Neuronal stem cell (in vitro differentiated cells): ENCODE measurements at regions not wholly inside any gene's neighbourhood (a gene's known extent, or its start where the extent isn't known, plus 50 kb on each side); places are given as distances from the start of the nearest gene placed in this dataset.

Experiments used
- DNase-seq: peaks from one replicate; pipeline ENCODE4 v3.0.0-alpha.2; 2013; ENCODE audit warnings: low spot score
- H2AFZ ChIP-seq: one replicate; pipeline ENCODE4 v1.6.1; 2013; ENCODE audit warnings: mild to moderate bottlenecking, low read length, inconsistent platforms
- H2AK5ac ChIP-seq: 2 replicates; pipeline ENCODE4 v1.6.1; 2013; ENCODE audit warnings: low read depth, mild to moderate bottlenecking, inconsistent platforms, low read length, moderate library complexity, mixed read lengths
- H2BK120ac ChIP-seq: 2 replicates; pipeline ENCODE4 v1.6.1; 2013; ENCODE audit warnings: low read depth, mild to moderate bottlenecking, inconsistent platforms, low read length, moderate library complexity, mixed read lengths
- H2BK12ac ChIP-seq: one replicate; pipeline ENCODE4 v1.6.1; 2013; ENCODE audit warnings: low read length, inconsistent platforms
- H2BK15ac ChIP-seq: 2 replicates; pipeline ENCODE4 v1.6.1; 2013; ENCODE audit warnings: mild to moderate bottlenecking, low read length, inconsistent platforms, mixed read lengths
- H2BK5ac ChIP-seq: one replicate; pipeline ENCODE4 v1.6.1; 2013; ENCODE audit warnings: inconsistent platforms, mild to moderate bottlenecking, low read length, moderate library complexity
- H3K14ac ChIP-seq: one replicate; pipeline ENCODE4 v1.6.1; 2013; ENCODE audit warnings: low read length, inconsistent platforms
- H3K18ac ChIP-seq: 2 replicates; pipeline ENCODE4 v1.6.1; 2013; ENCODE audit warnings: low read length, inconsistent platforms
- H3K23ac ChIP-seq: 2 replicates; pipeline ENCODE4 v1.6.1; 2013; ENCODE audit warnings: low read depth, mild to moderate bottlenecking, mixed read lengths, low read length, inconsistent platforms; ENCODE audit not compliant: poor library complexity
- H3K27ac ChIP-seq: replicated peaks from 3 replicates; pipeline ENCODE4 v1.5.1; 2013; ENCODE audit warnings: low read length, inconsistent platforms
- H3K27me3 ChIP-seq, 3 experiments: 2 replicates each; pipeline ENCODE4 v1.6.1; 2013; ENCODE audit warnings: low read length in 3 of 3, mild to moderate bottlenecking in 2 of 3, inconsistent platforms in 1 of 3, low read depth in 1 of 3, mixed read lengths in 1 of 3, moderate library complexity in 1 of 3; ENCODE audit not compliant: control insufficient read depth in 3 of 3, insufficient read depth in 3 of 3
- H3K36me3 ChIP-seq, 2 donors: replicated peaks in 1 of 2; 2 replicates each; pipeline ENCODE4 v1.6.1; 2013; ENCODE audit warnings: low read length in 2 of 2; ENCODE audit not compliant: control insufficient read depth in 2 of 2, insufficient read depth in 2 of 2
- H3K4ac ChIP-seq: 2 replicates; pipeline ENCODE4 v1.6.1; 2013; ENCODE audit warnings: inconsistent platforms, mild to moderate bottlenecking, low read length, moderate library complexity
- H3K4me1 ChIP-seq, 2 donors: 1 replicate in 1 of 2; 2 replicates in 1 of 2; pipeline ENCODE4 v1.6.1; 2013; ENCODE audit warnings: low read length in 2 of 2, low read depth in 1 of 2; ENCODE audit not compliant: control insufficient read depth in 2 of 2, insufficient read depth in 1 of 2
- H3K4me2 ChIP-seq: one replicate; pipeline ENCODE4 v1.6.1; 2013; ENCODE audit warnings: mild to moderate bottlenecking, low read length, inconsistent platforms; ENCODE audit not compliant: insufficient read depth, poor library complexity, severe bottlenecking
- H3K4me3 ChIP-seq, 2 donors: 2 replicates each; pipeline ENCODE4 v1.5.1; 2013; ENCODE audit warnings: low read length in 2 of 2, mild to moderate bottlenecking in 2 of 2, inconsistent platforms in 1 of 2, moderate library complexity in 1 of 2
- H3K79me1 ChIP-seq: one replicate; pipeline ENCODE4 v1.6.1; 2013; ENCODE audit warnings: low read depth, mild to moderate bottlenecking, inconsistent platforms, low read length, moderate library complexity
- H3K9ac ChIP-seq: one replicate; pipeline ENCODE4 v1.6.1; 2013; ENCODE audit warnings: mild to moderate bottlenecking, low read depth, low read length, inconsistent platforms; ENCODE audit not compliant: poor library complexity
- H3K9me3 ChIP-seq, 2 donors: replicated peaks in 1 of 2; 2 replicates each; pipeline versions ENCODE3 to v1.6.1; 2013; ENCODE audit warnings: low read length in 2 of 2, mild to moderate bottlenecking in 2 of 2, inconsistent platforms in 1 of 2, low read depth in 1 of 2, mixed read lengths in 1 of 2, moderate library complexity in 1 of 2; ENCODE audit not compliant: control insufficient read depth in 2 of 2, insufficient read depth in 1 of 2
- H4K8ac ChIP-seq: one replicate; pipeline ENCODE4 v1.6.1; 2013; ENCODE audit warnings: low read depth, mild to moderate bottlenecking, inconsistent platforms, low read length, moderate library complexity
- H4K91ac ChIP-seq: one replicate; pipeline ENCODE4 v1.6.1; 2013; ENCODE audit warnings: low read length, low read depth, mild to moderate bottlenecking, inconsistent platforms; ENCODE audit not compliant: poor library complexity
- WGBS, 2 donors: extraction: QIAGEN DNeasy Blood & Tissue Kit; methylation state at CpG; one replicate each; pipeline ENCODE4 v1.1.7; 2013; ENCODE audit warnings: missing lambda C conversion rate in 2 of 2, mixed read lengths in 1 of 2; ENCODE audit not compliant: insufficient read length in 2 of 2, insufficient replicate concordance in 1 of 2; ENCODE audit errors: extremely low coverage in 2 of 2; 5-methylcytosine and 5-hydroxymethylcytosine counted together

DNA sequence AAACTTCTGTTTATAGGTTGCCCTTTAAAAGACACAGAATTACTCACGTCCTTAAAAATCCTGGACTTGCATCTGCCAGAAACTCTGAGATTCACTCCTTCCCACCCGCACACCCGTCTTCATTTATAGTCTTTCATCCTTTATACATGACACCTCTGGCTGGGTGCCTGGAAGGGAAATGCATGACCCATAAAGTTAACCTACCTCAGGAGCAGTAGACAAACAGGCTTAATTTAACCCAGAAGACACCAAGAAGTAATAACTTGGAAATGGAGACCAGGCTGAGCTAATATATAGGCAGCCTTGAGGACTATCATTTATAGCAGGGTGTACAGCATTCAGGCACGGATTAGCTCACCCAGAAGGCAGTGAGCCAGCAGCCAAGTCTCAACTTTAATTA, 429.0 kb upstream of the NRSN1 start:
- no peak overlapping the region for H3K4ac ChIP-seq
- DNase-seq, result no peak
- H2BK15ac ChIP-seq, result no peak overlapping the region
- H3K18ac ChIP-seq, result no peak overlapping the region
- H2BK5ac ChIP-seq, result no peak overlapping the region
- no peaks in the 10 kb centered on the region for H3K27me3 ChIP-seq
- no peak overlapping the region for H4K91ac ChIP-seq
- no peak overlapping the region for H2AK5ac ChIP-seq
- no peaks in the 10 kb centered on the region for H3K9me3 ChIP-seq
- no peaks in the 10 kb centered on the region for H3K36me3 ChIP-seq
- no peak overlapping the region for H3K14ac ChIP-seq
- H4K8ac ChIP-seq, result no peak overlapping the region
- no peak overlapping the region for H3K4me3 ChIP-seq
- H3K4me2 ChIP-seq, result no peak overlapping the region
- whole genome bisulfite sequencing, 2 donors, result no CpG with 5 or more reads among the region's 4 CpGs
- no peak overlapping the region for H2BK12ac ChIP-seq
- no peaks in the 10 kb centered on the region for H3K79me1 ChIP-seq
- no peak overlapping the region for H3K9ac ChIP-seq
- no peak overlapping the region for H2BK120ac ChIP-seq
- H3K27ac ChIP-seq, result no peak overlapping the region
- no peak overlapping the region for H2AFZ ChIP-seq
- no peaks in the 10 kb centered on the region for H3K4me1 ChIP-seq
- no peak overlapping the region for H3K23ac ChIP-seq

GRCh38 chr6:23704479-23705052, 421.4 kb upstream of the NRSN1 start:
- Histone ChIP-seq H2BK120ac (no peak overlapping the region), H2BK12ac (no peak overlapping the region), H3K27me3 (no peaks in the 10 kb centered on the region), H3K4me1 (no peaks in the 10 kb centered on the region), H2BK15ac (no peak overlapping the region), H2AK5ac (no peak overlapping the region), H4K91ac (no peak overlapping the region), H2AFZ (no peak overlapping the region), H3K18ac (no peak overlapping the region), H3K14ac (no peak overlapping the region), H3K4me3 (no peak overlapping the region), H3K9me3 (no peaks in the 10 kb centered on the region), H3K4me2 (no peak overlapping the region), H3K9ac (no peak overlapping the region), H4K8ac (no peak overlapping the region), H2BK5ac (no peak overlapping the region), H3K4ac (no peak overlapping the region), H3K23ac (no peak overlapping the region), H3K79me1 (no peaks in the 10 kb centered on the region), H3K36me3 (no peaks in the 10 kb centered on the region), H3K27ac (no peak overlapping the region)
- no CpG with 5 or more reads among the region's 2 CpGs for WGBS, 2 donors
- DNase-seq, result no peak

- Histone ChIP-seq H3K4me1 (no peaks in the 10 kb centered on the region), H3K9me3 (no peaks in the 10 kb centered on the region), H3K14ac (no peak overlapping the region)
Measured at GRCh38 chr6:23705697-23706096, 420.3 kb upstream of the NRSN1 start.

GRCh38 chr6:23712756-23713155, 413.3 kb upstream of the NRSN1 start:
- Histone ChIP-seq H3K79me1 (no peaks in the 10 kb centered on the region), H4K91ac (no peak overlapping the region), H3K14ac (no peak overlapping the region), H3K27me3 (no peaks in the 10 kb centered on the region), H2AK5ac (no peak overlapping the region), H3K36me3 (no peaks in the 10 kb centered on the region), H3K4me3 (no peak overlapping the region), H3K23ac (no peak overlapping the region), H3K4me2 (no peak overlapping the region), H2BK120ac (no peak overlapping the region), H2BK12ac (no peak overlapping the region), H3K27ac (no peak overlapping the region), H3K9me3 (no peaks in the 10 kb centered on the region), H2BK5ac (no peak overlapping the region), H2AFZ (no peak overlapping the region), H2BK15ac (no peak overlapping the region), H3K18ac (no peak overlapping the region), H3K4ac (no peak overlapping the region), H4K8ac (no peak overlapping the region), H3K4me1 (no peaks in the 10 kb centered on the region), H3K9ac (no peak overlapping the region)
- no CpG with 5 or more reads among the region's 3 CpGs for WGBS, 2 donors
- DNase-seq, result no peak

More at GRCh38 chr6:23705697-23706096, 420.3 kb upstream of the NRSN1 start:
- Histone ChIP-seq H2BK5ac (no peak overlapping the region), H3K9ac (no peak overlapping the region), H3K4me3 (no peak overlapping the region), H3K36me3 (no peaks in the 10 kb centered on the region), H4K91ac (no peak overlapping the region), H2AFZ (no peak overlapping the region), H3K79me1 (no peaks in the 10 kb centered on the region), H4K8ac (no peak overlapping the region), H3K4me2 (no peak overlapping the region), H2BK15ac (no peak overlapping the region), H2BK12ac (no peak overlapping the region), H3K4ac (no peak overlapping the region), H3K23ac (no peak overlapping the region), H2AK5ac (no peak overlapping the region), H3K27ac (no peak overlapping the region), H3K27me3 (no peaks in the 10 kb centered on the region), H2BK120ac (no peak overlapping the region), H3K18ac (no peak overlapping the region)
- no CpG with 5 or more reads among the region's 2 CpGs for WGBS, 2 donors
- no peak for DNase-seq
